A549 (cell line): ENCODE measurements at regions not wholly inside any gene's neighbourhood (a gene's known extent, or its start where the extent isn't known, plus 50 kb on each side); places are given as distances from the start of the nearest gene placed in this dataset.

ENCODE experiments used
- ATAC-seq, 2 experiments: fragments of 200-7000 bp in 1 of 2; fragments of >200 bp in 1 of 2; cut with Nextera tagmentation in 1 of 2; cut with Tn5 transposase in 1 of 2; 3 replicates each; pipeline versions ENCODE4 v1.8.0 to v1.9.1; 2018 to 2020; ENCODE audit warnings: mild to moderate bottlenecking in 1 of 2, moderate library complexity in 1 of 2
- CTCF ChIA-PET: fragments of 300-600 bp; sonication (Branson Sonifier 250); formaldehyde crosslinking; extraction: SDS; loops from one replicate; lab custom pipeline; 2021; ENCODE audit warnings: antibody characterized with exemption, inconsistent platforms; lab: Yijun Ruan, JAX
- POLR2A ChIA-PET: fragments of 350-600 bp; formaldehyde crosslinking; extraction: SDS; loops from one replicate; lab custom pipeline; 2021; ENCODE audit warnings: antibody characterized with exemption, inconsistent platforms; lab: Yijun Ruan, JAX
- DNase-seq, 2 experiments: peaks; one replicate each; pipeline versions ENCODE4 v3.0.0 to v3.0.0-alpha.2; 2011 to 2016; ENCODE audit warnings: low read depth in 1 of 2, low spot score in 1 of 2
- FAIRE-seq: peaks from 2 replicates; lab custom pipeline; 2011; peaks lifted over from hg19 to GRCh38; lab: Jason Lieb, UNC
- H3K27ac ChIP-seq, 2 experiments: fragments of >200 bp; sonication (Bioruptor Twin); formaldehyde crosslinking; 3 replicates each; pipeline ENCODE4 v1.5.1; 2016 to 2017
- H3K4me1 ChIP-seq: fragments of >200 bp; sonication (Bioruptor Twin); formaldehyde crosslinking; 3 replicates; pipeline ENCODE4 v1.6.1; 2016
- H3K4me2 ChIP-seq: fragments of >200 bp; sonication (Bioruptor Twin); formaldehyde crosslinking; 3 replicates; pipeline ENCODE4 v1.6.1; 2016
- H3K4me3 ChIP-seq: fragments of >200 bp; sonication (Bioruptor Twin); formaldehyde crosslinking; 3 replicates; pipeline ENCODE4 v1.5.1; 2016
- H3K9me3 ChIP-seq: fragments of >200 bp; sonication (Bioruptor Twin); formaldehyde crosslinking; 3 replicates; pipeline ENCODE4 v1.6.1; 2016
- ATOH8 ChIP-seq: fragments of 250-450 bp; sonication (Bioruptor Pico); IDR thresholded peaks from 2 replicates; pipeline ENCODE4 v1.5.0; 2020; ENCODE audit warnings: low read depth, mild to moderate bottlenecking, moderate library complexity
- CBX2 ChIP-seq: fragments of 200-600 bp; sonication (generic); IDR thresholded peaks from 2 replicates; pipeline ENCODE4 v1.6.1; 2016; ENCODE audit warnings: low read depth, mild to moderate bottlenecking, borderline replicate concordance
- CBX8 ChIP-seq: fragments of 200-600 bp; sonication (generic); IDR thresholded peaks from 2 replicates; pipeline ENCODE4 v1.6.1; 2016
- CEBPB ChIP-seq, 2 experiments: fragments of >200 bp in 1 of 2; sonication (Bioruptor Twin) in 1 of 2; formaldehyde crosslinking in 1 of 2; IDR thresholded peaks; 2 replicates each; pipeline ENCODE4 v1.6.1; 2012 to 2016
- CHD2 ChIP-seq: fragments of 150-350 bp; IDR thresholded peaks from 2 replicates; pipeline ENCODE4 v1.6.1; 2014; ENCODE audit warnings: low read length; ENCODE audit not compliant: partially characterized antibody
- CHD4 ChIP-seq: fragments of 200-600 bp; sonication (generic); IDR thresholded peaks from 2 replicates; pipeline ENCODE4 v1.6.1; 2016; ENCODE audit warnings: antibody characterized with exemption, mild to moderate bottlenecking, borderline replicate concordance
- E2F6 ChIP-seq: IDR thresholded peaks from 2 replicates; pipeline ENCODE4 v1.6.1; 2012; ENCODE audit warnings: low read depth, borderline replicate concordance
- EHF ChIP-seq: fragments of 250-450 bp; sonication (Bioruptor Pico); IDR thresholded peaks from 2 replicates; pipeline ENCODE4 v1.5.0; 2020; ENCODE audit warnings: mild to moderate bottlenecking
- EP300 ChIP-seq, 2 experiments: fragments of >200 bp; sonication (Bioruptor Twin); formaldehyde crosslinking; IDR thresholded peaks; 2 replicates in 1 of 2; 3 replicates in 1 of 2; pipeline ENCODE4 v1.6.1; 2016 to 2017
- FOSB ChIP-seq: fragments of 250-450 bp; sonication (Bioruptor Pico); IDR thresholded peaks from 2 replicates; pipeline ENCODE4 v1.5.0; 2020; ENCODE audit warnings: mild to moderate bottlenecking, moderate library complexity
- GATA3 ChIP-seq: IDR thresholded peaks from 2 replicates; pipeline ENCODE4 v1.6.1; 2012; ENCODE audit warnings: borderline replicate concordance
- HEYL ChIP-seq: fragments of 250-450 bp; sonication (Bioruptor Pico); IDR thresholded peaks from 2 replicates; pipeline ENCODE4 v1.8.0; 2021; ENCODE audit warnings: mild to moderate bottlenecking, moderate library complexity
- HOXA7 ChIP-seq: fragments of 250-450 bp; sonication (Bioruptor Pico); IDR thresholded peaks from 2 replicates; pipeline ENCODE4 v1.5.0; 2020; ENCODE audit warnings: mild to moderate bottlenecking, moderate library complexity
- HOXB5 ChIP-seq: fragments of 250-450 bp; sonication (Bioruptor Pico); IDR thresholded peaks from 2 replicates; pipeline ENCODE4 v1.5.0; 2020; ENCODE audit warnings: mild to moderate bottlenecking, moderate library complexity
- JUNB ChIP-seq: fragments of >200 bp; sonication (Bioruptor Twin); formaldehyde crosslinking; IDR thresholded peaks from 2 replicates; pipeline ENCODE4 v1.6.1; 2016
- KDM5A ChIP-seq: fragments of 200-600 bp; sonication (generic); IDR thresholded peaks from 2 replicates; pipeline ENCODE4 v1.6.1; 2016; ENCODE audit warnings: antibody characterized with exemption, mild to moderate bottlenecking
- MAFK ChIP-seq: fragments of 450-650 bp; IDR thresholded peaks from 2 replicates; pipeline ENCODE4 v1.6.1; 2014; ENCODE audit not compliant: partially characterized antibody
- MAX ChIP-seq: IDR thresholded peaks from 2 replicates; pipeline ENCODE4 v1.6.1; 2012
- MYC ChIP-seq: IDR thresholded peaks from 2 replicates; pipeline ENCODE4 v1.6.1; 2012; ENCODE audit warnings: mild to moderate bottlenecking, inconsistent platforms, low read length, improper control_type of control experiment, borderline replicate concordance
- POLR2A ChIP-seq: IDR thresholded peaks from 2 replicates; pipeline ENCODE4 v1.6.1; 2012; ENCODE audit warnings: mild to moderate bottlenecking, low read length
- RAD21 ChIP-seq, 2 experiments: fragments of >200 bp in 1 of 2; sonication (Bioruptor Twin) in 1 of 2; formaldehyde crosslinking in 1 of 2; IDR thresholded peaks in 1 of 2; conservative IDR thresholded peaks in 1 of 2; 2 replicates in 1 of 2; 3 replicates in 1 of 2; pipeline ENCODE4 v1.6.1; 2012 to 2018; ENCODE audit warnings: inconsistent platforms in 1 of 2
- REST ChIP-seq: fragments of 200-600 bp; sonication (generic); IDR thresholded peaks from 2 replicates; pipeline ENCODE4 v1.6.1; 2016; ENCODE audit warnings: antibody characterized with exemption, mild to moderate bottlenecking, moderate library complexity
- RFX5 ChIP-seq: fragments of 450-650 bp; IDR thresholded peaks from 2 replicates; pipeline ENCODE4 v1.7.1; 2014; ENCODE audit warnings: antibody characterized with exemption, mild to moderate bottlenecking, moderate library complexity
- SREBF2 ChIP-seq: fragments of 450-650 bp; IDR thresholded peaks from 2 replicates; pipeline ENCODE4 v1.6.1; 2014; ENCODE audit warnings: mild to moderate bottlenecking, moderate library complexity
- TFCP2L1 ChIP-seq: fragments of 250-450 bp; sonication (Bioruptor Pico); IDR thresholded peaks from 2 replicates; pipeline ENCODE4 v1.5.0; 2021; ENCODE audit warnings: mild to moderate bottlenecking
- TP53 ChIP-seq: fragments of 250-450 bp; sonication (Bioruptor Pico); IDR thresholded peaks from 2 replicates; pipeline ENCODE4 v1.5.0; 2021; ENCODE audit warnings: mild to moderate bottlenecking, moderate library complexity
- ZFP36 ChIP-seq: fragments of 450-650 bp; IDR thresholded peaks from 2 replicates; pipeline ENCODE4 v1.6.1; 2014; ENCODE audit warnings: borderline replicate concordance; ENCODE audit not compliant: partially characterized antibody
- ZNF302 ChIP-seq: fragments of 250-450 bp; sonication (Bioruptor Pico); IDR thresholded peaks from 2 replicates; pipeline ENCODE4 v1.9.0; 2021; ENCODE audit warnings: inconsistent platforms, mild to moderate bottlenecking, moderate library complexity
- WGBS: methylation state at CpG from one replicate; pipeline ENCODE4 v1.1.6; 2017; ENCODE audit errors: missing lambda C conversion rate; 5-methylcytosine and 5-hydroxymethylcytosine counted together

GRCh38 chr11:19338375-19338774 lies 97.6 kb upstream of the E2F8 start:
- POLR2A ChIA-PET: no interaction called here
- no peak overlapping the region for H3K4me2 ChIP-seq
- H3K27ac ChIP-seq: no peak overlapping the region
- no peak for DNase-seq
- FAIRE-seq: no peak
- CTCF ChIA-PET: interaction anchor here (1.1 kb wide), 1 partner anchor 216 kb away, joined by 3 read pairs; no protein-coding TSS in a partner anchor
- ATAC-seq: no peak
- 12% methylated on average over 3 of the region's 3 CpGs for WGBS
- H3K4me3 ChIP-seq: no peak overlapping the region
- H3K9me3 ChIP-seq: no peaks in the 10 kb centered on the region
- H3K4me1 ChIP-seq: no peaks in the 10 kb centered on the region
- no peak for TF ChIP-seq TFCP2L1 (CRISPR knock-in tag)
- TF ChIP-seq GATA3: no peak
- TF ChIP-seq E2F6: no peak
- TF ChIP-seq SREBF2: no peak
- TF ChIP-seq JUNB: no peak
- TF ChIP-seq ATOH8: no peak
- no peak for TF ChIP-seq RFX5
- TF ChIP-seq MYC: no peak
- no peak for TF ChIP-seq FOSB
- no peak for TF ChIP-seq REST
- no peak for TF ChIP-seq HOXA7
- TF ChIP-seq HEYL: no peak
- TF ChIP-seq CBX2: no peak
- no peak for TF ChIP-seq CHD4
- TF ChIP-seq MAX: no peak
- TF ChIP-seq MAFK: no peak
- TF ChIP-seq ZFP36: no peak
- TF ChIP-seq TP53 (CRISPR knock-in tag): no peak
- TF ChIP-seq RAD21 (conservative IDR thresholded peaks at IDR 0.05 in 1 of 2, IDR thresholded peaks at IDR 0.05 in 1 of 2): no peak

- no peak overlapping the region for H3K4me2 ChIP-seq
- H3K4me1 ChIP-seq: no peaks in the 10 kb centered on the region
- no peak for TF ChIP-seq CBX8
- no peak for TF ChIP-seq ZNF302 (CRISPR knock-in tag)
- TF ChIP-seq HOXB5 (CRISPR knock-in tag): no peak
- TF ChIP-seq KDM5A: no peak
- no peak for TF ChIP-seq CHD2
- TF ChIP-seq E2F6: no peak
- TF ChIP-seq ZFP36: no peak
- TF ChIP-seq EP300 (IDR thresholded peaks at IDR 0.05): no peak
- no peak for TF ChIP-seq CHD4
- no peak for TF ChIP-seq POLR2A
- TF ChIP-seq RFX5: no peak
- no peak for TF ChIP-seq CEBPB (IDR thresholded peaks at IDR 0.05)
- no peak for TF ChIP-seq EHF (CRISPR knock-in tag)
- WGBS: 9% methylated on average over 3 of the region's 3 CpGs
- POLR2A ChIA-PET: no interaction called here
- CTCF ChIA-PET: no interaction called here
- no peak for FAIRE-seq
- H3K27ac ChIP-seq: no peak overlapping the region
- H3K9me3 ChIP-seq: no peaks in the 10 kb centered on the region
- no peak overlapping the region for H3K4me3 ChIP-seq
- DNase-seq: no peak
- no peak for ATAC-seq
Measured at GRCh38 chr11:19337779-19338178, 97.0 kb upstream of the E2F8 start.
